MCF 10A (cell line): ENCODE measurements at regions not wholly inside any gene's neighbourhood (a gene's known extent, or its start where the extent isn't known, plus 50 kb on each side); places are given as distances from the start of the nearest gene placed in this dataset.

Source experiments
- BruUV-seq: library from RNA; stranded (reverse); fragments of 400-500 nt; replicated peaks from 2 replicates; lab custom pipeline; 2021; lab: Mats Ljungman, UMichigan
- CTCF ChIA-PET: fragments of 300-600 bp; sonication (Branson Sonifier 250); formaldehyde crosslinking; extraction: SDS; loops from one replicate; lab custom pipeline; 2021; ENCODE audit warnings: antibody characterized with exemption, inconsistent platforms; lab: Yijun Ruan, JAX
- POLR2A ChIA-PET: fragments of 300-600, 350-650 bp; sonication (Branson Sonifier 250); formaldehyde crosslinking; extraction: SDS; loops from one replicate; lab custom pipeline; 2020; ENCODE audit warnings: antibody characterized with exemption, inconsistent platforms; lab: Yijun Ruan, JAX
- DNase-seq: peaks from one replicate; pipeline ENCODE4 v3.0.0-alpha.2; 2018; ENCODE audit not compliant: unreplicated experiment
- H3K27ac Mint-ChIP-seq: one replicate; pipeline ENCODE4 v1.8.0; 2022; ENCODE audit warnings: mild to moderate bottlenecking, low read depth, mixed read lengths; ENCODE audit not compliant: unreplicated experiment
- H3K27me3 Mint-ChIP-seq: one replicate; pipeline ENCODE4 v1.8.0; 2022; ENCODE audit warnings: mixed read lengths; ENCODE audit not compliant: insufficient read depth, unreplicated experiment
- H3K36me3 Mint-ChIP-seq: one replicate; pipeline ENCODE4 v1.8.0; 2022; ENCODE audit warnings: mild to moderate bottlenecking, moderate library complexity, mixed read lengths; ENCODE audit not compliant: insufficient read depth, unreplicated experiment
- H3K4me1 Mint-ChIP-seq: one replicate; pipeline ENCODE4 v1.8.0; 2022; ENCODE audit warnings: mixed read lengths; ENCODE audit not compliant: insufficient read depth, unreplicated experiment
- H3K4me3 Mint-ChIP-seq: one replicate; pipeline ENCODE4 v1.8.0; 2022; ENCODE audit warnings: mild to moderate bottlenecking, moderate library complexity, mixed read lengths; ENCODE audit not compliant: unreplicated experiment
- H3K9me3 Mint-ChIP-seq: one replicate; pipeline ENCODE4 v1.8.0; 2022; ENCODE audit warnings: mixed read lengths; ENCODE audit not compliant: unreplicated experiment
- intact Hi-C: fragments of 100-400 bp; cut with micrococcal nuclease; formaldehyde crosslinking; loops from 2 replicates; pipeline ENCODE4 v1.14.1; 2022
- TF ChIP-seq, protein P1 (sequence below): fragments of 200-600 bp; IDR thresholded peaks from one replicate; pipeline ENCODE4 v1.8.0; 2022; ENCODE audit warnings: antibody characterized with exemption, mild to moderate bottlenecking; ENCODE audit not compliant: unreplicated experiment

DNA sequence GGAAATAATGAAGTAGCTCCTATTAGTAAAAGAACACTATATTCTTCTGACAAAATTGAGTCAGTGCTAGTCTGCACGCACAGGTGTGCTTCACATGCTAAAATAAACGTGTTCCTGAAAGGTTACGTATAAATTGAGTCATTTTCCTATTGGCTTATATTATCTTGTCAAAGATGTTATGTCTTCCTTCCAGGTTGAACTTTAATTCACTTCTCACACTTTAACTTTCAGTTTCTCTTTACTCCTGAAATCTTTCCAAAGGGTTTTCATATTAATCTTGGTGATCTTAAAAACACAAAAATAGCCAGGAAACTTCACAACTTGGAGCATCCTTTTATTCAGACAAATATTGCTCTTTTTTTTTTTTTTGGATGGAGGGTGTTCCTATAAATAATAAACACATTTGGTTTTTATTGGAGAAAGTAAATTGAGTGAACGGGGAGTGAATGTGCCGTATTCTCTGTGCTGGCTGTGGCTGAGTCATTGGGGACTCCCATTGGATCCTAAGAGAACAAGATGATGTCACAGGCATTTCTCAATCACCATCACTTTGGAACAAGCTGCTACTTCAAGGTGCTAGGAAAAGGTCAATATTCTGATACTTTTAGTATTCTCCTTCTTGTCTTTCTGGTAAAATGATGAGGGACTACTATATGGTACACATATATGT is 150.2 kb upstream of the SPATS2L start:
- peaks cover 6% of the 10 kb centered on the region for H3K4me1 Mint-ChIP-seq
- ChIA-PET POLR2A (interaction anchor here (0.7 to 2.7 kb wide), 9 partner anchors 10 to 289 kb away, joined by 3 to 14 read pairs (median 3); partner anchors contain the start of gene SPATS2L), CTCF (no interaction called here)
- DNase-seq = peak; percentile 92
- no peaks in the 10 kb centered on the region for H3K27me3 Mint-ChIP-seq
- no peaks in the 10 kb centered on the region for H3K36me3 Mint-ChIP-seq
- H3K4me3 Mint-ChIP-seq = peak overlapping the region; percentile 70
- BruUV-seq = no TSS peak
- H3K27ac Mint-ChIP-seq = peak overlapping the region; percentile 77
- peaks cover 9% of the 10 kb centered on the region for H3K9me3 Mint-ChIP-seq
- TF ChIP-seq, protein P1, sequence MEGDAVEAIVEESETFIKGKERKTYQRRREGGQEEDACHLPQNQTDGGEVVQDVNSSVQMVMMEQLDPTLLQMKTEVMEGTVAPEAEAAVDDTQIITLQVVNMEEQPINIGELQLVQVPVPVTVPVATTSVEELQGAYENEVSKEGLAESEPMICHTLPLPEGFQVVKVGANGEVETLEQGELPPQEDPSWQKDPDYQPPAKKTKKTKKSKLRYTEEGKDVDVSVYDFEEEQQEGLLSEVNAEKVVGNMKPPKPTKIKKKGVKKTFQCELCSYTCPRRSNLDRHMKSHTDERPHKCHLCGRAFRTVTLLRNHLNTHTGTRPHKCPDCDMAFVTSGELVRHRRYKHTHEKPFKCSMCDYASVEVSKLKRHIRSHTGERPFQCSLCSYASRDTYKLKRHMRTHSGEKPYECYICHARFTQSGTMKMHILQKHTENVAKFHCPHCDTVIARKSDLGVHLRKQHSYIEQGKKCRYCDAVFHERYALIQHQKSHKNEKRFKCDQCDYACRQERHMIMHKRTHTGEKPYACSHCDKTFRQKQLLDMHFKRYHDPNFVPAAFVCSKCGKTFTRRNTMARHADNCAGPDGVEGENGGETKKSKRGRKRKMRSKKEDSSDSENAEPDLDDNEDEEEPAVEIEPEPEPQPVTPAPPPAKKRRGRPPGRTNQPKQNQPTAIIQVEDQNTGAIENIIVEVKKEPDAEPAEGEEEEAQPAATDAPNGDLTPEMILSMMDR = no peak
- intact Hi-C loops = loop anchor here (5.0 kb wide), 1 partner anchor 151 kb away; the partner anchor contains the start of gene SPATS2L

- TF ChIP-seq, protein P1 = no peak
- CTCF ChIA-PET = interaction anchor here (0.6 to 1.5 kb wide), 4 partner anchors 11 to 319 kb away, joined by 3 to 4 read pairs (median 4); no protein-coding TSS in a partner anchor
- no peak for DNase-seq
- H3K9me3 Mint-ChIP-seq = no peaks in the 10 kb centered on the region
- H3K27me3 Mint-ChIP-seq = no peaks in the 10 kb centered on the region
- H3K36me3 Mint-ChIP-seq = no peaks in the 10 kb centered on the region
- H3K4me3 Mint-ChIP-seq = no peak overlapping the region
- BruUV-seq = no TSS peak
- intact Hi-C loops = loop anchor here (5.0 kb wide), 1 partner anchor 148 kb away; the partner anchor contains the start of gene SPATS2L
- H3K27ac Mint-ChIP-seq = no peak overlapping the region
- H3K4me1 Mint-ChIP-seq = peaks cover 6% of the 10 kb centered on the region
- POLR2A ChIA-PET = interaction anchor here (0.6 kb wide), 1 partner anchor 120 kb away, joined by 3 read pairs; no protein-coding TSS in a partner anchor
These were observed 147.7 kb upstream of the SPATS2L start for GRCh38 chr2:200158647-200159356.

GRCh38 chr2:200159357-200159707 is 147.2 kb upstream of the SPATS2L start:
- H3K9me3 Mint-ChIP-seq = no peaks in the 10 kb centered on the region
- H3K36me3 Mint-ChIP-seq = no peaks in the 10 kb centered on the region
- no peak overlapping the region for H3K4me3 Mint-ChIP-seq
- H3K27me3 Mint-ChIP-seq = no peaks in the 10 kb centered on the region
- ChIA-PET CTCF (interaction anchor here (0.6 to 1.5 kb wide), 3 partner anchors 12 to 200 kb away, joined by 3 to 4 read pairs (median 3); no protein-coding TSS in a partner anchor), POLR2A (no interaction called here)
- H3K27ac Mint-ChIP-seq = no peak overlapping the region
- TF ChIP-seq, protein P1 = no peak
- intact Hi-C loops = loop anchor here (5.0 kb wide), 1 partner anchor 148 kb away; the partner anchor contains the start of gene SPATS2L
- BruUV-seq = no TSS peak
- peaks cover 6% of the 10 kb centered on the region for H3K4me1 Mint-ChIP-seq
- peak; percentile 13 for DNase-seq
